WTC11 (cell line): ENCODE measurements at regions not wholly inside any gene's neighbourhood (a gene's known extent, or its start where the extent isn't known, plus 50 kb on each side); places are given as distances from the start of the nearest gene placed in this dataset.

Source experiments
- ARID4B ChIP-seq: sonication (generic); formaldehyde crosslinking; IDR thresholded peaks from 2 replicates; pipeline ENCODE4 v1.8.0; 2023; ENCODE audit warnings: missing genetic modification reagents, mild to moderate bottlenecking, borderline replicate concordance
- ATF1 ChIP-seq: sonication (generic); formaldehyde crosslinking; IDR thresholded peaks from 2 replicates; pipeline ENCODE4 v1.8.1; 2023; ENCODE audit warnings: mild to moderate bottlenecking, moderate library complexity, missing genetic modification reagents
- CREM ChIP-seq: sonication (generic); formaldehyde crosslinking; IDR thresholded peaks from 2 replicates; pipeline ENCODE4 v1.8.1; 2022; ENCODE audit warnings: mild to moderate bottlenecking, missing genetic modification reagents, moderate library complexity
- CTCF ChIP-seq: fragments of 200-600 bp; IDR thresholded peaks from 2 replicates; pipeline ENCODE4 v1.8.0; 2022; ENCODE audit warnings: antibody characterized with exemption
- ETV6 ChIP-seq: sonication (generic); formaldehyde crosslinking; IDR thresholded peaks from 2 replicates; pipeline ENCODE4 v1.8.1; 2022; ENCODE audit warnings: mild to moderate bottlenecking, missing genetic modification reagents
- KAT7 ChIP-seq: sonication (generic); formaldehyde crosslinking; IDR thresholded peaks from 2 replicates; pipeline ENCODE4 v1.8.1; 2023; ENCODE audit warnings: missing genetic modification reagents, mild to moderate bottlenecking, borderline replicate concordance
- NR3C1 ChIP-seq: sonication (generic); formaldehyde crosslinking; conservative IDR thresholded peaks from 2 replicates; pipeline ENCODE4 v1.8.1; 2023; ENCODE audit warnings: low read depth, mild to moderate bottlenecking, missing genetic modification reagents
- SMAD4 ChIP-seq: sonication (generic); formaldehyde crosslinking; IDR thresholded peaks from 2 replicates; pipeline ENCODE4 v1.8.0; 2022; ENCODE audit warnings: mild to moderate bottlenecking, missing genetic modification reagents
- USF2 ChIP-seq: sonication (generic); formaldehyde crosslinking; IDR thresholded peaks from 2 replicates; pipeline ENCODE4 v1.8.1; 2023; ENCODE audit warnings: mild to moderate bottlenecking, missing genetic modification reagents, moderate library complexity
- ZNF232 ChIP-seq: sonication (generic); formaldehyde crosslinking; IDR thresholded peaks from 2 replicates; pipeline ENCODE4 v1.8.0; 2022; ENCODE audit warnings: mild to moderate bottlenecking, missing genetic modification reagents
- ZNF263 ChIP-seq: sonication (generic); formaldehyde crosslinking; IDR thresholded peaks from 2 replicates; pipeline ENCODE4 v1.8.1; 2022; ENCODE audit warnings: low read depth, mild to moderate bottlenecking, moderate library complexity, missing genetic modification reagents
- ZNF532 ChIP-seq: fragments of 250-450 bp; sonication (Bioruptor Pico); IDR thresholded peaks from 2 replicates; pipeline ENCODE4 v1.9.0; 2021; ENCODE audit warnings: mild to moderate bottlenecking, borderline replicate concordance

GRCh38 chr17:45675012-45675411 lies 109.1 kb upstream of the CRHR1 start:
- TF ChIP-seq ZNF232 (CRISPR knock-in tag) = no peak
- no peak for TF ChIP-seq CTCF
- no peak for TF ChIP-seq ZNF532 (CRISPR knock-in tag)
- TF ChIP-seq ARID4B (CRISPR knock-in tag) = no peak
- no peak for TF ChIP-seq ATF1 (CRISPR knock-in tag)
- TF ChIP-seq ZNF263 (CRISPR knock-in tag) = no peak
- TF ChIP-seq USF2 (CRISPR knock-in tag) = no peak
- no peak for TF ChIP-seq SMAD4
- no peak for TF ChIP-seq KAT7 (CRISPR knock-in tag)
- no peak for TF ChIP-seq CREM (CRISPR knock-in tag)
- no peak for TF ChIP-seq NR3C1
- no peak for TF ChIP-seq ETV6 (CRISPR knock-in tag)
